HG03103 (cell line): ENCODE measurements at regions not wholly inside any gene's neighbourhood (a gene's known extent, or its start where the extent isn't known, plus 50 kb on each side); places are given as distances from the start of the nearest gene placed in this dataset.

Experiments
- ATAC-seq: cut with Tn5 transposase; IDR thresholded peaks from one replicate; pipeline ENCODE4 v1.9.1; 2021; ENCODE audit warnings: low read depth; ENCODE audit not compliant: unreplicated experiment

GRCh38 chr3:59118928-59119327, 69.1 kb upstream of the CFAP20DC start:
- no peak for ATAC-seq

DNA sequence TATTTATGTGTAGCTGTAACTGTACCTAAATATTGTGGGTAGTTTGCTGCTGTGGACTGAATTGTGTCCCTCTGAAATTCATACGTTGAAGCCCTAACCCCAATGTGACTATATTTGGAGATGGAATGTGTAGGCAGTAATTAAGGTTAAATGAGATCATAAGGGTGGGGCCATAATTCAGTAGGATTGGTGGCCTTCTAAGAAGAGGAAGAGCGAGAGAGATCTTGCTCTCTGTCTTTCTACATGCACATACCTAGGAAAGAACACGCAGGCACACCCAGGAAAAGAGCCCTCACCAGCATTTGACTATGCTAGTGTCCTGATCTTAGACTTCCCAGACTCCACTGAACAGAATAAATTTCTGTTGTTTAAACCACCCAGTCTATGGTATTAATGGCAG, 67.6 kb upstream of the CFAP20DC start:
- no peak for ATAC-seq

DNA sequence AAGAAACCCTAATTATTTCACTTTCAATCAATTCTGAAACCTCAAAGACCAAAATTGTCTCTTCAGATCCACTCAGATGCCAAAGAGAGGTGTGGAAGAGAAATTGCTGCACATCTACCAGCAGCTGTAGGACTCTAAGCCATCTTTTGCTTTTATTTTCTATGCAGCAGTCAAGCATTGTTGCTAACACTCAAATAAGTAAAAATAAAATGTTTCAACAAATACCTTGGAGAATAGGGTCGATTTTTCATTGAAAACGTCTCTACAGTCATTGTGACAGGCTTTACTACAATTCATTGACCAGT, 66.4 kb upstream of the CFAP20DC start:
- no peak for ATAC-seq

DNA sequence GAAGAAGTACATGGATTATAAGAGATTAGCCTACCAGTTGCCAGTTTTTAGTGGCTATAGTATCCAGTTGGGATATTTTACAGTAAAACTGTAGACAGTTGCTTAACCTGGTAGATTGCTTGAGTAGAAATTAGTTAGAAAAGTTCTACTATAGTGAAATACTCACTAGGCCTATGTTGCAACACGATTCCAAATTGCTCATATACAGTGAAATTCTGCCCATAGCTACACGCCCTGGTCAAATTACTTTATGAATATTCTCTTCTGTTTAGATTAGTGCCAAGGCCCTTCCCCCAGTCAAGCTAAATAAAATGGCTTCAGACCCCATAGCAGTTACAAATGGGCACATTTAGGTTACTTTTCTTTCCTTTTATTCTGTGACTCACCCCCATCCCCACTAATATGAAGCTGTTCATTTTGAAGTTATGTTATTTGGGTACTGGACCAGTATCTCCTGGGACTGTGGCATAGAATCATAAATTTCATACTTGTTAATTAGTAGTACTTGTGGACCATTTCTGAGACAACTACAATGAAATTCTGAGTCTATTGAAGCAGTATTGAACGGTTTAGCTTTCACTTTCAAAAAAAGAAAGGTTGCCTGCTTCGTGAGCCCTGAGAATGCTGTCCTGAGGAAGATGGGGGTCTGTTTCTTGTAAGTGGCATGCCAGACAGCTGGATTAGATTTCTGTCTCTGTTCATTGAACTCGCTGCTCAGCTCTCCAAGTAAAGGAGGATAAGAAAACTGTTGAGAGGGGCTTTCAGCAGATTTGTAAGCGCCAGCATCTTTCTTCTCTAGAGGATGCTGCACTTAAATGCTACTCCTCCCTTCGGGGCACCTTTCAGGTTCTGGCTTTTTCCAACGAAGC, 65.8 kb upstream of the CFAP20DC start:
- ATAC-seq: no peak

- no peak for ATAC-seq
Observed at GRCh38 chr3:59107856-59108815, 58.3 kb upstream of the CFAP20DC start.

DNA sequence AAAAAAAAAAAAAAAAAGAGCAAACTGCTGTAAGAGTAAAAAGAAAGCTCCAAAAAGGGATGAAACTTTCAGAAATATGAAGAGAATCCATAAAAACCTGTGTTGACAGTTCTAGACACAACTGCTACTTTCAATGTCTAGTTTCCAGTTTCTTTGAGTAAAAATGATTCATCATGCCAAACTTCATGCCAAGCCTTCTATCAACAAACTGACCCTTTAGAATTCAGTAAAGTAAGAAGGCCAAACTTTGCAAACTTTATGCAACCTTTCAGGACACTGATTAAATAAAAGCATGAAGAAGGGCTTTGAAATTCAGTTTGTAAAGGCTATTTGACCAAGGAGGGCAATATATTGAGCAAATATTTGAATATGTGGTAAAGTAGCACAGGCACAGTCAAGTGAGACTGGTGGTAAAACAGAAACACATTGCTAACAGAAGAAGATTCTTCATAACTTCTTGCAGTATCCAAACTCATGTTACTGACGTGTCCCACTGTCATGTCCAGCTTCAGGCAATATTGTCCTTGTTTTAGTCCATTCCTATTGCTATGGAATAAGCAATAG, 56.3 kb upstream of the CFAP20DC start:
- ATAC-seq: no peak

DNA sequence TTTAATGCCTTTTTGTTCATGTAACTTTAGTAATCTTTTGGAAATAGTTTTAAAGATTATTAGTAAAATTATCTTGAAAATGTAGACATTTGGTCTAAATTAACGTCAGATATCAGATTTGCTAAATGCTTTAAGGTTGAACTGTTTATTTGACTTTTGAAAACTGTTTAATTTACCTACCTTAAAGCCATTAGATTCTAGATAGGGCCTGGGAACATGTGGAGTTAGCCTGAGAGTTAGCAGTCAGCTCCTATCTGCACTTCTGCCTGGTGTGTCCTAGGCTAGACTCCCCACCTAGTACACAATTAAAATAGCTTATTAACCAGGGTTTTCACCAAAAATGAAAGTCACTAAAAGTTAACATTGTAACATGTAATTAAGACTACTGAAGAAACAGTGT, 53.7 kb upstream of the CFAP20DC start:
- no peak for ATAC-seq

DNA sequence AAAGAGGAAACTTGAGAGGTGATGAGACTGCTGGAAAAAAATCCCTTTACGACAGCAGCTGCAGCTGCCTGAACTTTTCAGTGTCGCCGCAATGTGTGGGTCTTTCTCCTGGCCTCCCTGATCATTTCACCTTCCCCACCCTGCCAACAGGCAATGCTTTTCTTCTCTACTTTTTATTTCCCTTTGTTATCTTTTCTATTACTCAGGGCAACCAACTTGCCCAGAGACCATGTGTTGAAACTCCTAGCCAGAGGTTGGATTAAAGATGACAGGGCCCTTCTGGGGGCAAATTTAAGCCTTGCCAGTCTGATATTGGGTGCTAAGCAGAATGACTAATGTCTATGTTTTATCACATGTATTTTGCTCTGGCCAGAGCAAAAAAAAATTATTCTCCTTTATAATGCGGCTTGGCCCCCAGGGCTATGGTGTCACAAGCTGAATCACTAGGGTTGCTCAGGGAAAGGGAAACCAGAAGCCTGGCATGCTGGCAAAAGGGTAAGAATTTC, 51.5 kb upstream of the CFAP20DC start:
- no peak for ATAC-seq
